ENCODE measurements at regions not wholly inside any gene's neighbourhood (a gene's known extent, or its start where the extent isn't known, plus 50 kb on each side); places are given as distances from the start of the nearest gene placed in this dataset.
"Not testable (repeated sequence)": the region's sequence is repeated elsewhere in the genome, so short reads cannot be mapped to it uniquely, and the experiment has no call there.

- ATAC-seq (no peak), DNase-seq (no peak)
These were observed 172.7 kb upstream of the CNOT2 start for GRCh38 chr12:70070494-70071007.

- no peak for ATAC-seq
- no peak for DNase-seq
These were observed 168.7 kb upstream of the CNOT2 start for GRCh38 chr12:70074510-70074909.

- no peak for ATAC-seq
- DNase-seq = no peak
These were observed 165.8 kb upstream of the CNOT2 start for GRCh38 chr12:70077441-70077840.

- DNase-seq (no peak), ATAC-seq (no peak)
These were observed 165.1 kb upstream of the CNOT2 start for GRCh38 chr12:70078161-70078560.

- no peak for ATAC-seq
These were observed 162.7 kb upstream of the CNOT2 start for GRCh38 chr12:70080566-70080965.

GRCh38 chr12:70082997-70083676 lies 160.1 kb upstream of the CNOT2 start:
- ATAC-seq (no peak), DNase-seq (no peak)

More at GRCh38 chr12:70080566-70080965, 162.7 kb upstream of the CNOT2 start:
- no peak for DNase-seq

- no peak for ATAC-seq
- no peak for DNase-seq
These were observed 159.6 kb upstream of the CNOT2 start for GRCh38 chr12:70083677-70084020.

GRCh38 chr12:70086372-70086771 lies 156.9 kb upstream of the CNOT2 start:
- not testable (repeated sequence) for ATAC-seq, DNase-seq

- ATAC-seq (no peak), DNase-seq (no peak)
These were observed 152.2 kb upstream of the CNOT2 start for GRCh38 chr12:70091021-70091521.

- ATAC-seq (no peak), DNase-seq (no peak)
These were observed 148.8 kb upstream of the CNOT2 start for GRCh38 chr12:70094467-70094866.

- no peak for DNase-seq
These were observed 146.3 kb upstream of the CNOT2 start for GRCh38 chr12:70096759-70097410.

GRCh38 chr12:70101064-70101463 lies 142.2 kb upstream of the CNOT2 start:
- DNase-seq = no peak
- no peak for ATAC-seq

More at GRCh38 chr12:70096759-70097410, 146.3 kb upstream of the CNOT2 start:
- ATAC-seq = no peak

GRCh38 chr12:70106347-70106746 lies 136.9 kb upstream of the CNOT2 start:
- ATAC-seq = no peak
- DNase-seq = no peak

GRCh38 chr12:70110085-70110484 lies 133.1 kb upstream of the CNOT2 start:
- ATAC-seq (no peak), DNase-seq (no peak)

GRCh38 chr12:70117670-70118069 lies 125.6 kb upstream of the CNOT2 start:
- no peak for ATAC-seq

GRCh38 chr12:70120970-70121369 lies 122.3 kb upstream of the CNOT2 start:
- DNase-seq (no peak), ATAC-seq (no peak)

More at GRCh38 chr12:70117670-70118069, 125.6 kb upstream of the CNOT2 start:
- DNase-seq = no peak

GRCh38 chr12:70121562-70121961 lies 121.7 kb upstream of the CNOT2 start:
- ATAC-seq (no peak), DNase-seq (no peak)

GRCh38 chr12:70122804-70123203 lies 120.4 kb upstream of the CNOT2 start:
- no peak for ATAC-seq
- no peak for DNase-seq

- DNase-seq (no peak), ATAC-seq (no peak)
These were observed 94.2 kb upstream of the CNOT2 start for GRCh38 chr12:70149013-70149412.

GRCh38 chr12:70149665-70150064 lies 93.6 kb upstream of the CNOT2 start:
- no peak for DNase-seq
- no peak for ATAC-seq

- no peak for DNase-seq
- no peak for ATAC-seq
These were observed 93.0 kb upstream of the CNOT2 start for GRCh38 chr12:70150230-70150629.

GRCh38 chr12:70151993-70152392 lies 91.2 kb upstream of the CNOT2 start:
- no peak for ATAC-seq
- DNase-seq = no peak

- no peak for ATAC-seq
- DNase-seq = no peak
These were observed 89.1 kb upstream of the CNOT2 start for GRCh38 chr12:70154087-70154638.
